ENCODE measurements at regions not wholly inside any gene's neighbourhood (a gene's known extent, or its start where the extent isn't known, plus 50 kb on each side); places are given as distances from the start of the nearest gene placed in this dataset.

GRCh38 chr4:174434455-174434854 is 87.8 kb downstream of the HPGD start:
- no peak for TF ChIP-seq POLR2A (IDR thresholded peaks at IDR 0.05)
- no peak for TF ChIP-seq CTCF (IDR thresholded peaks at IDR 0.05)
